Muscle of arm (tissue), 1 donor: ENCODE measurements at regions not wholly inside any gene's neighbourhood (a gene's known extent, or its start where the extent isn't known, plus 50 kb on each side); places are given as distances from the start of the nearest gene placed in this dataset.

ENCODE experiments used
- DNase-seq: peaks from one replicate; pipeline ENCODE4 v3.0.0-alpha.2; 2013

- no peak for DNase-seq
Observed at GRCh38 chr18:73790587-73790986, 357.0 kb downstream of the FBXO15 start.

DNA sequence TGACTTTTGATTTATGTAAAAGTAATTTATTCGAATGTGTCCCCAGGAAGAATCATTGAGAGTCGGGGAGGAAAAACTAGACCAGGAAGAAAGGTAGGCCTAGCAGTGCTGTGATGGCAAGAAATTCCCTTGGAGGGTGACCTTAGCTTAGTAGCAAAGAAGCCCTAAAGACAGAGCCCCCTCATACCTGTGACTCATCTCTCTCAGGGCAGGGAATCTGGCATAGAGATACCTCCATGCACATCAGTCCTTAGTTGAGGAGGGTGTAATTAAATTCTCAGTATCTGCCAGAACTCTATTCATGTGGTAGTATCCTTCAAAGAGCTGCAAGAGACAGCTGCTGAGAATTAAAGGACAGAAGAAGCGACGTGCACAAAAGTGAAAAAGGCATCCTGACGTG is 360.3 kb downstream of the FBXO15 start:
- no peak for DNase-seq

DNA sequence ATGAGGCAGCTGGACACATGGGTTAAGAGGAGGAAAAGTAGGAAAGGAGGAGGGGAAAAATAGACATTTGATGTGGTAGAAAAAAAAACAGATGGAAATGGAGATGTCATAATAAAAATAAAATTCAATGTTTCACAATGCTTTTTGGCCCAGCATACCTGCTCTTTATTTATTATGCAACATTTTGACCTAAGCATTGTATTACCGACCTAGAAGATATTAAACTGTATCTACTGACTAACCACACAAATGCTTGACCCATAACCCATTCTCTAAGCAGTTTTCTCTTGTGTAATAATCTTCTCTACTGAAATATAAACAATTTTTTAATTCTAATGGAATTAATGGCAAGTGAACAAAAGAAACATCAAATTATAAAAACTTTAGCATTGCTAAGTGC is 362.3 kb downstream of the FBXO15 start:
- DNase-seq: no peak

DNA sequence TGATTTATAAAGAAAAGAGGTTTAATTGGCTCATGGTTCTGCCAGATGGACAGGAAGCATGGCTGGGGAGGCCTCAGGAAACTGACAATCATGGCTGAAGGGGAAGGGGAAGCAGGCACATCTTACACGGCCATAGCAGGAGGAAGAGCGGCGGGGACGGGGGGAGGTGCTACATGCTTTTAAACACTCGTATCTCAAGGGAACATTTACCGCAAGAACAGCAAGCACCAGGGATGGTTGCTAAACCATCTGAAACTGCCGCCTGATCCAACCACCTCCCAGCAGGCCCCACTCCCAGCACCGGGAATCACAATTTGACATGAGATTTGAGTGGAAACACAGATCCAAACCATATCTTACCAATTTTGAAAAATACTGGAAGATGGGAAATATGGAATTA is 362.8 kb downstream of the FBXO15 start:
- no peak for DNase-seq

- no peak for DNase-seq
Observed at GRCh38 chr18:73782405-73782804, 365.2 kb downstream of the FBXO15 start.

- no peak for DNase-seq
Observed at GRCh38 chr18:73780218-73780617, 367.4 kb downstream of the FBXO15 start.

GRCh38 chr18:73778032-73778359 is 369.6 kb downstream of the FBXO15 start:
- no peak for DNase-seq

- DNase-seq: no peak
Observed at GRCh38 chr18:73777356-73778031, 370.1 kb downstream of the FBXO15 start.

DNA sequence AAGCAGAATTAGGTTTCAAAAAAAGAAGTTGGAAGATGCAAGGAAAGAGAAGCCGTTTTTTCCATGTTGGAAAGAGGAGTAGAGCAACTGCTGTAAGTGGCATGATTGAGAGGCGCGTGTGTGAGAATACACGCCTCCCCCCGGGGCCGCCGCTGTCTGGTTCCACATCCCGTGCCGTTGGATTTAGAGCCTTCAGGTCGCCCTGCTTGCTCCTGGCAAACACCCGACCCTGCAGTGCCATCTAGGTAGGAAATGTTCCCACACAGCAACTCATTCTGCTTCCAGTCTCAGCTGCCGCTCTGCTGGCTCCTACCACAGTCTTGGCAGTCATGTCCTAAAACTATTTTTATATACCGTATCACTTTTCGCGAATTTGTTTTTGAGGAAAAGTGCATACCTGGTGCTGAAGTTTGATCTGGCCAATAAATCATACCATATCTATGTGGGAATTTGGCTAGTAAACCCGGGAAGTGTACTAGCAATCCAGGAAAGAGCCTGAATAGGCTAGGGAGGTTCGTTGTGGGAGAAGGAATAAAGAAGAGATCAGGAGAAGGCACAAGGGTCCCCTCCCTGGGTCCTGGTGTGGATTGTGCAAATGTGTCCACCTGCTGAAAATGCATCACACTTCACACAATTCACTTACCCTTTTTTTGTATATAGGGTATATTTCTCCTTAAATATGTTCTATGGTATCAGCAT is 372.7 kb downstream of the FBXO15 start:
- no peak for DNase-seq

GRCh38 chr18:73768043-73768442 is 379.6 kb downstream of the FBXO15 start:
- no peak for DNase-seq

DNA sequence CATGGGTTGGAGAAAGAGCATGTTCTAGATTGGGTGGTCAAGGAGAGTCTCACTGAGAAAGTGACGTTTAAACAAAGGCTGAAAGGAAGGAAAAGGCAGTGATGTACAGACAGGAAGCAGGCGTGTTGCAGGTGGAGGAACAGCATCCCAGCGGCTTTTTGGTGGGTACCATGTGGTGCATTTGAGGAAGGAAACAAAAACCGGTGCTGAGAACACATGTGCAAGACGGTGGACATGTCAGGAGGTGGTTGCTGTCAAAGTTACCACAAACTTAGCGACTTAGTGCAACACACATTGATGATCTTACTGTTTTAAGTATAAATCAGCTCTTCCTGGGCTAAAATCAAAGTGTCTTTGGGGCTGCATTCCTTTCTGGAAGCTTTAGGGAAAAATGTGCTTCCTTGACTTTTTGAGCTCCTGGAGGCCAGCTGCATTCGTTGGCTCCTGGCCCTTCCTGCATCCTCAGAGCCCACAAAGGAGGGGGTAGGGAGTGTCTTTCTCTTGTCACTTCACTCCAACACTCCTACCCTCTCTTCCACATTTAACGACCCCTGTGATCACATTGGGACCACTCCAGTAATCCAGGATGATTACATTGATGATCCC is 380.6 kb downstream of the FBXO15 start:
- peak; percentile 31 for DNase-seq

DNA sequence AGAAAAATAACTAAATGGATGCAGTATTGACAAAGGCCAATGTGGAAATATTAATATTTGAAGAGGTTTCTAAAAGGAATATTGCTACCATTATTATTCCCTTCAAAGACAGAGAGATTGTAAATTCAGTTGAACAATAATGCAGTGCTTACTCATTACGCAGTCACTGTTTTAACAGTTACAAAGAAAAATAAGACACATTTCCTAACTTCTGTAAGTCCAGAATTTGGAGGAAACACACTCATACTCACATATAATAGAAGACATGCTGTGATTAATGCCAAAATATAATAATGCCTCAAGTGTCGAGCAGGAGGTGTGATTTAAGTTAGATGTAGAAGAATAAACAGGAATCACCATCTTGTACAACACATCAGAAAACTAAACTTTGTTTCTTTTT is 389.2 kb downstream of the FBXO15 start:
- no peak for DNase-seq

- DNase-seq: no peak
Observed at GRCh38 chr18:73756256-73757091, 391.2 kb downstream of the FBXO15 start.

DNA sequence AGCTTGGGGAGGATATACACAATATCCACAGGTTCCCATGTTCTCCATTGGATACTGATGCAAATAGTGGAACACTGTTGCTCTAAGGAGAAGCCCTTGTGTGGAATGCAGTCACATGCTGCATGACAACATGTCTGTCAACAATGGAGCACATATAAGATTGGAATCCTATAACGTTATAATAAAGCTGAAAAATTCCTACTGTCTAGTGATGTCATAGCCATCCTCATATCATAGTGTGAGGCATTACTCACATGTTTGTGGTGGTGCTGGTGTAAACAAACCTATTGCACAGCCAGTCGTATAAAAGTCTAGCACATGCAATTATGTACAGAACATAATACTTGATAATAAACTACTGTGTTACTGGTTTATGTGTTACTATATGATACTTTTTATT is 394.7 kb downstream of the FBXO15 start:
- no peak for DNase-seq

- DNase-seq: no peak
Observed at GRCh38 chr18:73752546-73752945, 395.1 kb downstream of the FBXO15 start.

- no peak for DNase-seq
Observed at GRCh38 chr18:73750052-73750451, 397.6 kb downstream of the FBXO15 start.

DNA sequence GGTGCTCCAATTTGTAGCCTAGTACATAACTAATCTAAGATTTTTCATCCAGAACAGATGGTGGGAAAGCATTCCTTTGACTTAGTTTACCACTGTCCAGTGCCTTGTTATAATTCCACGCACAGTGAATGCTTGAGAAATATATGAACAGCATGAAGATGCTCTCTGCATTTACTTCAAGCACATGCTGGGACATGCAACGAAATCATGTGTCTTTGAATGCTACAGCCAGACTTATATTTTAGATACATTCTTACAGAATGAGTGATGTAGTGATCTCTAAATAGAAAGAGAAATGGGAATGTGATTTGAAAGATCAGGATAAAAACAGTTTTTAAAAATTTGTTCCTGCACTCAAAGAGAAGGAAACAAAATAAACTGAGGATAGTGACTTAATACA is 398.3 kb downstream of the FBXO15 start:
- no peak for DNase-seq

- no peak for DNase-seq
Observed at GRCh38 chr18:73748731-73749130, 398.9 kb downstream of the FBXO15 start.

DNA sequence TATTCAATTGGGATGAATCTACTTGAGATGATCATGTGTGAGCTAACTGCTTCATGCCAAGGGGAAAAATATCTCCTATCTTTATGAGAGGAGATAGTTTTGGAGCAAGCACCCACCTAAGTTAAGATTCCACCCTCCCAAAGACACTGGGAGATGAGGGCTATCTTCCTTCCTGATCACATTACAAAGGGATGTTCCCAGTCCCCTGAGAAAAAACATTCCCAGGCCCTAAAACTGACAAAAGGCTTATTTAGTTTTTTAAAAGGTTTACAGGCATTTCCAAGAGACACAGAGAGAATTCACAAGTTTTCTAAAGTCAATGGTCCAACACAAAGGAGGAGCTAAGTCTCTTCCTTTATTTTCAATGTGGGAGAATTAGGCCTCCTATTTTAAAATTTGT is 401.5 kb downstream of the FBXO15 start:
- DNase-seq: no peak

DNA sequence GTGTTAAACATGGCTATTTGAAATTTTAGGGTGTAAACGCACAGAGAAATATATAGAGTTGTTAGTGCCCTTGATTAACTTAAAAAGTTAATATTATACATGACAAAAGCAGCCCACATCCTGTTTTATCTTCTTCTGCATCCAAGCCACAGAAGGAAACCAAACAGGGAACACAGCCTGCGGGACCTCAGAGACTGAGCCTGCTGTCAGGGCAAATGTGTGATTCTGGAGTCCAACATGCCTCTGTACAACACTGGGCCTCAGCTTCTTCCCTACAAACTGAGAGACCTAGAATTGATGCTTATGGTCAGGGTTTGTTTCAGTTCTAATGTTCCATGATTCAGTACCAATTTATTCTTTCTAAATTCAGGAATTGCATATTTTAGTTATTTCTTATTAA is 404.7 kb downstream of the FBXO15 start:
- no peak for DNase-seq

DNA sequence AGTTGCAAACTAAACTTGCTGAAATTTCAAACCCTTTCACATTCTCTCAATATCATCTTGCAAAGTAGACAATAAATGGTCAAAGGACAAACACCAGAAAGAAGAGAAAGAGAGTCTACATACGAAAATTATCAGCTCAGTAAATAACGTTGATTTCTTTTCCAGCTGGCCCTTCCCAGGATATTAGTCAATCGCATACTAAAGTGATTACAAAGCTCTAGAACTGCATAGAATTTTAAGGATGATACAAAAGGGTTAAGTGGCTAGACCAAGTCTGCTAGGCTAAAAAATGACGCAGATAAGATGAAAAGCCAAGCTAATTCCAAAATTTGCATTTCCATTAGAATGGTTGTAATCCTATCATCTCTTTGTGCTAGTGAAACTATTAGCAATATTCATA is 405.7 kb downstream of the FBXO15 start:
- DNase-seq: no peak

- DNase-seq: no peak
Observed at GRCh38 chr18:73739098-73739497, 408.5 kb downstream of the FBXO15 start.

GRCh38 chr18:73737990-73738389 is 409.6 kb downstream of the FBXO15 start:
- no peak for DNase-seq
